Astrocyte (in vitro differentiated cells and primary cell): ENCODE measurements at regions not wholly inside any gene's neighbourhood (a gene's known extent, or its start where the extent isn't known, plus 50 kb on each side); places are given as distances from the start of the nearest gene placed in this dataset.

Experiments
- DNase-seq: peaks from one replicate; pipeline ENCODE4 v3.0.0-alpha.2; 2010; ENCODE audit warnings: low read depth
- FAIRE-seq: peaks from 2 replicates; lab custom pipeline; 2011; peaks lifted over from hg19 to GRCh38; lab: Jason Lieb, UNC
- H2AFZ ChIP-seq: 2 replicates; pipeline ENCODE4 v1.6.0; 2012; ENCODE audit warnings: low read depth, low read length, inconsistent platforms
- H3K27ac ChIP-seq: 2 replicates; pipeline ENCODE4 v1.5.1; 2011; ENCODE audit warnings: low read depth, low read length, inconsistent platforms
- H3K27me3 ChIP-seq: 2 replicates; pipeline ENCODE4 v1.6.0; 2011; ENCODE audit warnings: low read length, inconsistent platforms; ENCODE audit not compliant: insufficient read depth
- H3K36me3 ChIP-seq: 2 replicates; pipeline ENCODE4 v1.5.1; 2011; ENCODE audit warnings: low read length, inconsistent platforms; ENCODE audit not compliant: insufficient read depth
- H3K4me1 ChIP-seq: 2 replicates; pipeline ENCODE4 v1.5.1; 2011; ENCODE audit warnings: low read length, inconsistent platforms; ENCODE audit not compliant: insufficient read depth
- H3K4me2 ChIP-seq: 2 replicates; pipeline ENCODE4 v1.6.0; 2012; ENCODE audit warnings: low read length, inconsistent platforms
- H3K4me3 ChIP-seq: 2 replicates; pipeline ENCODE4 v1.5.1; 2011; ENCODE audit warnings: low read depth, mild to moderate bottlenecking, low read length, inconsistent platforms; ENCODE audit not compliant: insufficient read depth
- H3K79me2 ChIP-seq: 2 replicates; pipeline ENCODE4 v1.6.0; 2012; ENCODE audit warnings: mild to moderate bottlenecking, low read length, inconsistent platforms; ENCODE audit not compliant: insufficient read depth
- H3K9ac ChIP-seq: 2 replicates; pipeline ENCODE4 v1.6.0; 2012; ENCODE audit warnings: mild to moderate bottlenecking, low read length, inconsistent platforms
- H3K9me3 ChIP-seq: 2 replicates; pipeline ENCODE4 v1.5.1; 2012; ENCODE audit warnings: low read depth, mild to moderate bottlenecking, low read length, inconsistent platforms; ENCODE audit not compliant: insufficient read depth
- H4K20me1 ChIP-seq: 2 replicates; pipeline ENCODE4 v1.6.0; 2012; ENCODE audit warnings: low read length, inconsistent platforms; ENCODE audit not compliant: insufficient read depth
- H3K27ac Mint-ChIP-seq: one replicate; pipeline ENCODE4 v1.8.0; 2021; ENCODE audit warnings: mild to moderate bottlenecking, mixed read lengths; ENCODE audit not compliant: unreplicated experiment
- H3K27me3 Mint-ChIP-seq: one replicate; pipeline ENCODE4 v1.8.0; 2021; ENCODE audit warnings: low read depth, mixed read lengths; ENCODE audit not compliant: unreplicated experiment
- H3K36me3 Mint-ChIP-seq: one replicate; pipeline ENCODE4 v1.8.0; 2021; ENCODE audit warnings: low read depth, mixed read lengths; ENCODE audit not compliant: unreplicated experiment
- H3K4me1 Mint-ChIP-seq: one replicate; pipeline ENCODE4 v1.8.0; 2021; ENCODE audit warnings: low read depth, mixed read lengths; ENCODE audit not compliant: unreplicated experiment
- H3K4me3 Mint-ChIP-seq: one replicate; pipeline ENCODE4 v1.8.0; 2021; ENCODE audit warnings: mild to moderate bottlenecking, moderate library complexity, mixed read lengths; ENCODE audit not compliant: unreplicated experiment
- H3K9me3 Mint-ChIP-seq: one replicate; pipeline ENCODE4 v1.8.0; 2021; ENCODE audit warnings: mild to moderate bottlenecking, mixed read lengths; ENCODE audit not compliant: unreplicated experiment
- EZH2 ChIP-seq: IDR thresholded peaks from 2 replicates; pipeline ENCODE4 v1.6.1; 2012; ENCODE audit warnings: mild to moderate bottlenecking, low read length, inconsistent platforms; ENCODE audit not compliant: insufficient read depth
- TF ChIP-seq, protein P1 (sequence below): IDR thresholded peaks from 2 replicates; pipeline ENCODE4 v1.5.1; 2011; ENCODE audit warnings: low read depth, mild to moderate bottlenecking, inconsistent platforms, low read length, moderate library complexity; ENCODE audit not compliant: insufficient read depth

- Histone ChIP-seq H3K27ac (no peak overlapping the region), H3K79me2 (no peaks in the 10 kb centered on the region), H3K36me3 (no peaks in the 10 kb centered on the region), H3K4me1 (no peaks in the 10 kb centered on the region), H2AFZ (no peak overlapping the region), H4K20me1 (no peaks in the 10 kb centered on the region), H3K4me2 (no peak overlapping the region), H3K27me3 (no peaks in the 10 kb centered on the region), H3K4me3 (no peak overlapping the region), H3K9me3 (no peaks in the 10 kb centered on the region), H3K9ac (no peak overlapping the region)
- H3K4me1 Mint-ChIP-seq, result no peaks in the 10 kb centered on the region
- DNase-seq (no peak), FAIRE-seq (no peak)
- no peaks in the 10 kb centered on the region for H3K27me3 Mint-ChIP-seq
- TF ChIP-seq EZH2, result no peak
- TF ChIP-seq, protein P1, sequence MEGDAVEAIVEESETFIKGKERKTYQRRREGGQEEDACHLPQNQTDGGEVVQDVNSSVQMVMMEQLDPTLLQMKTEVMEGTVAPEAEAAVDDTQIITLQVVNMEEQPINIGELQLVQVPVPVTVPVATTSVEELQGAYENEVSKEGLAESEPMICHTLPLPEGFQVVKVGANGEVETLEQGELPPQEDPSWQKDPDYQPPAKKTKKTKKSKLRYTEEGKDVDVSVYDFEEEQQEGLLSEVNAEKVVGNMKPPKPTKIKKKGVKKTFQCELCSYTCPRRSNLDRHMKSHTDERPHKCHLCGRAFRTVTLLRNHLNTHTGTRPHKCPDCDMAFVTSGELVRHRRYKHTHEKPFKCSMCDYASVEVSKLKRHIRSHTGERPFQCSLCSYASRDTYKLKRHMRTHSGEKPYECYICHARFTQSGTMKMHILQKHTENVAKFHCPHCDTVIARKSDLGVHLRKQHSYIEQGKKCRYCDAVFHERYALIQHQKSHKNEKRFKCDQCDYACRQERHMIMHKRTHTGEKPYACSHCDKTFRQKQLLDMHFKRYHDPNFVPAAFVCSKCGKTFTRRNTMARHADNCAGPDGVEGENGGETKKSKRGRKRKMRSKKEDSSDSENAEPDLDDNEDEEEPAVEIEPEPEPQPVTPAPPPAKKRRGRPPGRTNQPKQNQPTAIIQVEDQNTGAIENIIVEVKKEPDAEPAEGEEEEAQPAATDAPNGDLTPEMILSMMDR, result no peak
- H3K9me3 Mint-ChIP-seq, result no peaks in the 10 kb centered on the region
- H3K36me3 Mint-ChIP-seq, result no peaks in the 10 kb centered on the region
- H3K4me3 Mint-ChIP-seq, result no peak overlapping the region
- no peak overlapping the region for H3K27ac Mint-ChIP-seq
Measured at GRCh38 chr20:7411075-7411474, 529.2 kb downstream of the HAO1 start.

GRCh38 chr20:7415427-7415826, 524.8 kb downstream of the HAO1 start:
- Mint-ChIP-seq H3K4me3 (no peak overlapping the region), H3K27me3 (no peaks in the 10 kb centered on the region), H3K4me1 (no peaks in the 10 kb centered on the region), H3K27ac (no peak overlapping the region), H3K9me3 (no peaks in the 10 kb centered on the region), H3K36me3 (no peaks in the 10 kb centered on the region)
- Histone ChIP-seq H3K9ac (no peak overlapping the region), H3K79me2 (no peaks in the 10 kb centered on the region), H3K36me3 (no peaks in the 10 kb centered on the region), H3K4me1 (no peaks in the 10 kb centered on the region), H3K27me3 (no peaks in the 10 kb centered on the region), H2AFZ (no peak overlapping the region), H3K4me3 (no peak overlapping the region), H3K9me3 (no peaks in the 10 kb centered on the region), H4K20me1 (no peaks in the 10 kb centered on the region), H3K4me2 (no peak overlapping the region), H3K27ac (no peak overlapping the region)
- DNase-seq (no peak), FAIRE-seq (no peak)
- TF ChIP-seq, protein P1, result no peak
- no peak for TF ChIP-seq EZH2

DNA sequence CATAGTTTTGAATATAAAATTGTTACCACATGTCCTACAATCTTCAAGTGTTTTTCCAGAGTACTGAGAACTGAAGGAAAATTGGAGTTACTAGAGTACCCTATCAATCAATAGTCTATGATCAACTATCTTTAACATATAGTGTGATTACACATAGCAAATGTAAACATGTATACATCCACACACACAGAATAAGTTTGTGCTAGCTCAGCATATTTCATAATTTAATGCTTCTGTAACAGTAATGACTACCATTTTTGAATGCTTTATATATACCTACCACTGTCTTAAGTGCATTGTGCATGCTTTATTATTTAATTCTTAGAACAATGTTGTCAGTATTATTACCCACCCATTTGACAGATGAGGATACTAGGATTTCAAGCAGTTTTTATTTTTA, 523.9 kb downstream of the HAO1 start:
- H3K9me3 ChIP-seq, result no peaks in the 10 kb centered on the region
- FAIRE-seq, result no peak

More for the DNA sequence above, 523.9 kb downstream of the HAO1 start:
- Histone ChIP-seq H3K4me2 (no peak overlapping the region), H3K27ac (no peak overlapping the region), H4K20me1 (no peaks in the 10 kb centered on the region), H3K79me2 (no peaks in the 10 kb centered on the region), H3K36me3 (no peaks in the 10 kb centered on the region), H2AFZ (no peak overlapping the region), H3K9ac (no peak overlapping the region), H3K4me3 (no peak overlapping the region), H3K27me3 (no peaks in the 10 kb centered on the region), H3K4me1 (no peaks in the 10 kb centered on the region)
- no peak overlapping the region for H3K4me3 Mint-ChIP-seq
- no peaks in the 10 kb centered on the region for H3K27me3 Mint-ChIP-seq
- H3K9me3 Mint-ChIP-seq, result no peaks in the 10 kb centered on the region
- TF ChIP-seq, protein P1, result no peak
- TF ChIP-seq EZH2, result no peak
- H3K4me1 Mint-ChIP-seq, result no peaks in the 10 kb centered on the region
- DNase-seq, result no peak
- H3K27ac Mint-ChIP-seq, result no peak overlapping the region
- H3K36me3 Mint-ChIP-seq, result no peaks in the 10 kb centered on the region
